NCI-H748 treated with DMSO at 0.1 percent for 48 hours (cell line): ENCODE measurements at regions not wholly inside any gene's neighbourhood (a gene's known extent, or its start where the extent isn't known, plus 50 kb on each side); places are given as distances from the start of the nearest gene placed in this dataset.
"Not testable (repeated sequence)": the region's sequence is repeated elsewhere in the genome, so short reads cannot be mapped to it uniquely, and the experiment has no call there.

Source experiments
- DNase-seq: peaks from one replicate; lab custom pipeline; 2025; lab: John Stamatoyannopoulos, UW

DNA sequence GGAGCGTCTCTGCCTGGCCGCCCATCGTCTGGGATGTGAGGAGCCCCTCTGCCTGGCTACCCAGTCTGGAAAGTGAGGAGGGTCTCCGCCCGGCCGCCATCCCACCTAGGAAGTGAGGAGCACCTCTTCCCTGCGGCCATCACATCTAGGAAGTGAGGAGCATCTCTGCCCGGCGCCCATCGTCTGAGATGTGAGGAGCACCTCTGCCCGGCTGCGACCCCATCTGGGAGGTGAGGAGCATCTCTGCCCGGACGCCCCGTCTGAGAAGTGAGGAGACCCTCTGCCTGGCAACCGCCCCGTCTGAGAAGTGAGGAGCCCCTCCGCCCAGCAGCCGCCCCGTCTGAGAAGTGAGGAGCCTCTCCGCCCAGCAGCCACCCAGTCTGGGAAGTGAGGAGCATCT lies 84.5 kb downstream of the IDS start:
- not testable (repeated sequence) for DNase-seq

DNA sequence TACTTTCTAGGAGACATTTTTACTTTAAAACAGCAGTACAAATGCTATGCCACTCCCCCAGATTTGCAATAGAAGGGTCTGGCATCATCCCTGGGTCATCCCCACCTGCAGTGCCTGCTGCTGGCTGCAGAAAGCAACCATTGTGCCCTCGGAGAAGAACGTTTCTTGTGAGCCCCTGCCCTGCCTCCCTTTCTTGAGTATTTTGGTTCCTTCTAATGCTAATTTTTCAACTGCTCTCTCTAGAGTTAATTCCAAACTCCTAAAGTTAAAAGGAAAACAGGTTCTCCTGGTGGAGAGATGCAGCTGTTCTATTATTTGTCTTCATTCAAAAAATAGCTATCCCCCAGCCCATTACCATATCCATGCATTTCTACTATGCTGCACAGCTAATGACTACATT lies 107.1 kb downstream of the IDS start:
- DNase-seq, result no peak

DNA sequence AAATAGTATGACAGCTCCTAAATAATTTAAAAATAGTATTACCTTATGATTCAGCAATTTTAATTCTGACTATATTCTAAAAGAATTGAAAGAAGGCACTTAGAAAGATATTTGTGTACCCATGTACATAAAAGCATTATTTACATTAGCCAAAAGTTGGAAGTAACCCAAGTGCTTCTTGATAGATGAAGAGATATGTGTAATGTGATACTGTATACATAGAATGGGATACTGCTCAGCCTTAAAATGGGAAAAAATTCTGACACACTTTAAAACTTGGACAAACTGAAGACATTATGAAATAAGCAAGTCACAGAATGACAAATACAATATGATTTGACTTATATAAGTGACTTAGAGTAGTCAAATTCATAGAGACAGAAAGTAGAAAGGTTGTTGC lies 112.2 kb downstream of the IDS start:
- DNase-seq, result no peak

DNA sequence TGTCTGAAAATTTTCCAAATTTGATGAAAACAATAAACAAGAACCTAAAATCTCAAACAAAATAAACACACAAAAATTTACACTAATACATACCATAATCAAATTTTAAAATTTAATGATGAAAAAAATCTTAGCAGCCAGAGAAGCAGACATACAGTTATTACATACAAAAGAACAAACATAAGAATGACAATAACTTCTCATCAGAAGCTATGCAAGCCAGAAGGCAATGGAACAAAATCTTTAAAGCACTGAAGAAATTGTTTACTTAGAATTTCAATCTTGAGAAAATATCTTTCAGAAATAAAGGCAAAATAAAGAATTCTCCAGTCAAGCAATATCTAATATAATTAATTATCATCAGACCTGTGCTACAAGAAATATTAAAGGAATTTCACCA lies 121.3 kb downstream of the IDS start:
- no peak for DNase-seq

GRCh38 chrX:149374751-149375150 lies 130.4 kb downstream of the IDS start:
- no peak for DNase-seq

GRCh38 chrX:149372866-149373265 lies 132.2 kb downstream of the IDS start:
- no peak for DNase-seq

DNA sequence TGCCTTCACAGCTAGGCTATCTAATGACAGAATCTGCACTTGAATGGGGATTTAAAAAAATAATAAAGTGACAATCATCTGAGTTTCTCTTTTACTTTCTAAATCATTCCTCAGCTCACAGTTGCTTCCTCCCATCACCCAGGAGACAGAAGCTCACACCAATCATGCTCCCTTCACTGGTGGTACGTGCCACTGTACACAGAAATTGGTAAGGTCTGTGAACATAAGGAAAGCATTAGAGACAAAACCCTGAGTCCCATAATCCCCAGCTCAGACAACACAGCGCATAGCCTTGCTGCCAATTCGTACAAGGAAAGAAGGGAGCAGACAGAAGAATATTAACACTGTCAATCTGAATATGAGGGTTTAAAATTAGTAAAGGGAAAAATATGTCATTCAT lies 133.1 kb downstream of the IDS start:
- DNase-seq, result no peak

DNA sequence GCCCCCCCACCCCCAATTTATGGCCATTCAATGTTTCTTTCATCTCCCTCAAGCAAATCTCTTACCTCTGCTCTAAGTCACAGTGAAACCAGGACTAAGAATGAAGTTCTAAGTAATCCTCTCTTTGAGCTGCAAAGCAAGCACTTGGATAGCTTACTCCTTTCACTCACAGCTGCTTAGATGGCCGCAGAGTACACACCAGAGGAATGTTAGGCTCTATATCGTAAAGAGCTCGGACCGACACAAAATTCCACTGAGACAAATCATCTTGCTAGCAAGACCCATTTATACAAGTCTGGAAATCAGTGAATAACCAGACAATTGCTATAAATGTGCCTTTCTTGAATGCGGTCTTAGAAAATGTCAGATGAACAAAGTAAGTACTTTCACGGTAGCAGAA lies 135.0 kb downstream of the IDS start:
- no peak for DNase-seq

DNA sequence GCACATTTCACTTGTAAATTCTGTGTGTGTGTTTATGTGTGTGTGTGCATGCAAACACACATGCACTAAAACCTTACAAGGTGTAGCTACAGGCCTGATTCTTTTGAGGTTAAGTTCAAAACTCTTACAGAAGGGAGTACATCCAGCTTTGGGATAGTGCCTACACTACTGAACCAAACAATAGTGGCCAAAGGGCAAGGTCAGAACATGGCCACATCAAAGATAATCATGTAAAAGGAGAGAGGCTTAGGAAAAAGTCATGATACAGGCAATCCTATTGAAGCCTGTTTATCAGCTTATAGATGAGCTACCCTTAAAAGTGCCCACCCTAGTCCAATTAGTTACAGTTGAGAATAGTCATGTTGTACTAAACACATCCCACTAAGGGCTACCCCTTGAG lies 139.6 kb downstream of the IDS start:
- DNase-seq, result no peak

DNA sequence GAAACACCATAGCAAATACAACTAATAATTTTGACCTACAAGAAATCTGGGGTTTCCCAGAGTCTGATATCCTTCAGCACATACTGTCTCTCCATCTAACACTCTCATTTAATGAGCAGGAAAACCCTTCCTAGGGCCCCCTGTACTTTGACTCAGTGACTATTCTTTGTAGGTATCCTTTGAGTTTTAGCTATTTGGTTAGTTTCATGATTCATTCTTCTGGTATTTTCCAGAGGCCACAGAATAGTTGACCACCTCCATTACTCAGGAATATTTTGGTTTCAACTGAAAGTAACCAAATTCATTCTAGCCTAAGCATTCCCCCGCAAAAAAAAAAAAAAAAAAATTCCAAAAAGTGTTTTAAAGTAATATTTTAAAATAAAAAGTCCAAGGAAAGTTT lies 140.0 kb downstream of the IDS start:
- no peak for DNase-seq

GRCh38 chrX:149363965-149364364 lies 141.1 kb downstream of the IDS start:
- no peak for DNase-seq

DNA sequence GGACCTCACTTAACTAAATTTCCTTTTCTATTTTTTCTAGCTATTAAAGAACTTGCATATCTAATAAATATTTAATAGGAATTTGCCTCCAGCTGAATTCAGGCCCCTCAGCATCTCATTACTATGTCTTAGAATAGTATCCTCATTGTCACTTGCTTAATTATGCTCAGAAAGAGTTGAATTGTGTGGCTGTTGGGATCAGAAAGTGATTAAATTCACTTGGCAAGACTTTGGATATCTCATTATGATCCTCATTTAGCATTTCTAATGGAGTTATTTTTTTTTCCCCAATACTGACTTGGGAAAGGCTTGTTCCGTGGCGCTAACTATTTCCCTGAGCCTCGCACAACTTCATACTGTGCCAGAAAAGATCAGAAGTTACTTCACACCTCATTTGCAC lies 158.8 kb downstream of the IDS start:
- no peak for DNase-seq

GRCh38 chrX:149322316-149322715 lies 182.8 kb downstream of the IDS start:
- no peak for DNase-seq

GRCh38 chrX:149313871-149314371 lies 191.2 kb downstream of the IDS start:
- no peak for DNase-seq

- DNase-seq, result no peak
Observed at GRCh38 chrX:149312988-149313387, 192.1 kb downstream of the IDS start.

- DNase-seq, result no peak
Observed at GRCh38 chrX:149312097-149312496, 193.0 kb downstream of the IDS start.

- no peak for DNase-seq
Observed at GRCh38 chrX:149302705-149303104, 202.4 kb downstream of the IDS start.

DNA sequence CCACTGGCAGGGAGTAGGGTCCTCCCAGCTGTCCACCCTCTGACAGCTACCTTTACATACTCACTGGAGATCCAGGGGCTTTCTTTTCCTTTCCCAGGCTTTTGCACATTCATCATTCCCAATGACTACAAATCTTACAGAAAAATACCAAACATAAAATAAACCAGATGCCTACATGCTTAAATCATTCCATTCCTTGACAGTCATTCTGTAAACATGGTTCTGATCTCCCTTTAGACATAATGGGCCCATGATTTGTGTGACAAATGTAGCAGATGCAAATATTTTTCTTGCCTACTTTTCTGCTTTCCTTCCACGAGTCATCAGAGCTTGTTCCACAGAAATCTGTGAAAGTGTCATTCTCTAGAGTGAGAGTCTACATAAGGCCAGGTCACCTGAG lies 207.0 kb downstream of the IDS start:
- DNase-seq, result no peak

DNA sequence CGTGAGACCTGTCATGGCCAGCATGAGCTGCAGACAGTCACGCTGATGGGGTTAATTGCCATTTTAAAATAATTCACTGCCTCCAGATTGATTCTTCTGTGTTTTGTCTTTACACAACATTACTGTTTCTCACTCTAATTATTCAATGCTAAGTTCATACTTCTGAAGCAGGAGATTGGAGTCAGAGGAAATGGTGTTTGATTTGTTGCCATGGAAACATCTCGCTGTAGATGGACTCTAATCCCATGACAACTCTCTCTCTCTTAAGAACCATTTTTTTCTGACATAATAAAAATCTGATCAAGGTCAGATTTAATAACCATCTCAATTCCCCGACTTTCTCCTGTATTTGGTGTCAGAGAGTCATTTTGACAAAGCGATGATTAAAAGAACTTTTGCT lies 209.0 kb downstream of the IDS start:
- DNase-seq, result no peak

DNA sequence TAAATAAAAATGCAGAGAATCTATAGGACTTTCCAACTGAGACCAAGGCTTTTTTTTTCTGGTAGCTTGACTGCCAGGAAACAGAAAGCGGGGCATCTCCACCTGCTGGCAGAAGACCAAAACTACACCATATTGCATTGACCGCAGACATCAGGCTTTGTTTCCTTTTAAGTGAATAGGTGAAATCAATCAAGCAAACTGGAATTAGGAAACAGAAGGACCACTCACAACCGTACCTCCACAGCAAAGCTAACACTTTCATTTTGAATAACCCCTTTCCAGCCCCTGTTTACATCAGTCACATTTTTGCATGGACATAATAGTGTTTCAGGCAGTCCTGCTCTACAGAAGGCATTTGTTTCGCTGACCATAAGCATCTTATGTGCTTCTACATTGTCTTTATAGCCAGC lies 218.2 kb downstream of the IDS start:
- peak; percentile 1 for DNase-seq

- DNase-seq, result no peak
Observed at GRCh38 chrX:149284616-149285015, 220.5 kb downstream of the IDS start.

DNA sequence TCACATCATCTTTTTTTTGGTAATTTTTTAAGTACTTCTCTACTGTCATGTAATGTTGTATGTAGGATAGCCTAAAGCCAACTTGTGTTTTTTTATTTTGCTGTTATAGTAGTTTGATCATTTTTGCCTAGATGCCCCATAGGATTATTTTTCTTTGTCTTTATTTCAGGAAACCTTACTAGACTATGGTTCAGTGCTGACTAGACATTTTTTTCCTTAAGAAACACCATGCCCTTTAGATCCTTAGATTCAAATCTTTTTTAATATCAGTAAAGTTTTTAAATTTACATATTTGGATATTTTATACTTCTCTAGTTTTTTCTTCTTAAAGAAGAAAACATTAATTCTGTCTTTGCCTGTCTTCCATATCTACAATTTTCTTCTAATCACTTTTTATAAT lies 221.3 kb downstream of the IDS start:
- DNase-seq, result no peak

DNA sequence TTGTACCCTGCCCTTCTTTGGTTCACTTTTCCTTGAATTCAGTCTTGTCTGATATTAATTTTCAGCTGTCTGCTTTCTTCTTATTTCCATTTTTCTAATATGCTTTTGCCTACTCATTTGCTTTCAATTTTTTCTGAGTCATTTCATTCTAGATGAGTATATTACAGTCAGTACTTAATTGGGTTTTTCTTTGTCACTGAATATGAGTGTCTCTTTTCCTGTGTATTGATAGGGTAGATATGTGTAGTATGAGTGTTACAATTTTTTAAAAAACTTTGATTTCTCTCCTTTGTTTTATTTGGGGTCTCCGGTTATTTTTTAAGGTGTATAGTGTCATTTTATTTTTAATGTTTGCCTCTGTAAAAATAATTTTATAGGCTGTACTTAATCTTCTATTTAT lies 222.2 kb downstream of the IDS start:
- DNase-seq, result no peak

- DNase-seq, result no peak
Observed at GRCh38 chrX:149280011-149280410, 225.1 kb downstream of the IDS start.

GRCh38 chrX:149275836-149276235 lies 229.3 kb downstream of the IDS start:
- DNase-seq, result no peak
